Lower leg skin (tissue), 3 donors: ENCODE measurements at regions not wholly inside any gene's neighbourhood (a gene's known extent, or its start where the extent isn't known, plus 50 kb on each side); places are given as distances from the start of the nearest gene placed in this dataset.

Experiments
- POLR2A ChIP-seq, 2 donors: fragments of 450-650 bp; IDR thresholded peaks; one replicate each; pipeline ENCODE4 v1.6.1; 2016 to 2017; ENCODE audit warnings: antibody characterized with exemption in 2 of 2, mild to moderate bottlenecking in 1 of 2, moderate library complexity in 1 of 2
- TF ChIP-seq, protein P1 (sequence below), 3 donors: fragments of 450-650 bp; IDR thresholded peaks; one replicate each; pipeline ENCODE4 v1.5.1; 2016; ENCODE audit warnings: antibody characterized with exemption in 3 of 3, mild to moderate bottlenecking in 3 of 3, moderate library complexity in 2 of 3

DNA sequence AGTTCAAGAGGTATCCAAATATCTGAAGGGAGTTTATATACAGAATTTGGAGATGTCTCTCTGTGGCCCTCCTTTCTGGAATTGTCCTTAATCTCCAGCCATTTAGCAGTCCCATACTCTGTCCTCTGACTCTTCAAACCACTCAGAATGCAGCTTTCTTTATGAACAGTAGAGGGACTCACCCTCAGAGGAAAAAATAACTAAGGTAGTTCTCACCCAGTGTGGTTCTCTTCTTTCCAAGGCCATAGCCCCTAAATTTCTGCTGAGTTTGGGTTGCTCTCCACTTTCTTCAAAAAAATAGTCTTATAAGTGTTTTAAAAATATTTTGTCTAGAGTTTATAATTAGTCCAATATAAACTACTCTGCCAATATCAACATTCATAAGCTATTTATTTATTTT is 369.7 kb downstream of the MATN1 start:
- TF ChIP-seq, protein P1, sequence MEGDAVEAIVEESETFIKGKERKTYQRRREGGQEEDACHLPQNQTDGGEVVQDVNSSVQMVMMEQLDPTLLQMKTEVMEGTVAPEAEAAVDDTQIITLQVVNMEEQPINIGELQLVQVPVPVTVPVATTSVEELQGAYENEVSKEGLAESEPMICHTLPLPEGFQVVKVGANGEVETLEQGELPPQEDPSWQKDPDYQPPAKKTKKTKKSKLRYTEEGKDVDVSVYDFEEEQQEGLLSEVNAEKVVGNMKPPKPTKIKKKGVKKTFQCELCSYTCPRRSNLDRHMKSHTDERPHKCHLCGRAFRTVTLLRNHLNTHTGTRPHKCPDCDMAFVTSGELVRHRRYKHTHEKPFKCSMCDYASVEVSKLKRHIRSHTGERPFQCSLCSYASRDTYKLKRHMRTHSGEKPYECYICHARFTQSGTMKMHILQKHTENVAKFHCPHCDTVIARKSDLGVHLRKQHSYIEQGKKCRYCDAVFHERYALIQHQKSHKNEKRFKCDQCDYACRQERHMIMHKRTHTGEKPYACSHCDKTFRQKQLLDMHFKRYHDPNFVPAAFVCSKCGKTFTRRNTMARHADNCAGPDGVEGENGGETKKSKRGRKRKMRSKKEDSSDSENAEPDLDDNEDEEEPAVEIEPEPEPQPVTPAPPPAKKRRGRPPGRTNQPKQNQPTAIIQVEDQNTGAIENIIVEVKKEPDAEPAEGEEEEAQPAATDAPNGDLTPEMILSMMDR (IDR thresholded peaks at IDR 0.05): no peak
- TF ChIP-seq POLR2A (IDR thresholded peaks at IDR 0.05): no peak
